Esophagus mucosa (tissue), 1 donor: ENCODE measurements at regions not wholly inside any gene's neighbourhood (a gene's known extent, or its start where the extent isn't known, plus 50 kb on each side); places are given as distances from the start of the nearest gene placed in this dataset.

Source experiments
- ATAC-seq: fragments of 200-7000 bp; cut with Tn5 transposase; one replicate; pipeline ENCODE4 v1.9.1; 2020
- donor health status: DM: yes; HTN: yes; CAD: no.

DNA sequence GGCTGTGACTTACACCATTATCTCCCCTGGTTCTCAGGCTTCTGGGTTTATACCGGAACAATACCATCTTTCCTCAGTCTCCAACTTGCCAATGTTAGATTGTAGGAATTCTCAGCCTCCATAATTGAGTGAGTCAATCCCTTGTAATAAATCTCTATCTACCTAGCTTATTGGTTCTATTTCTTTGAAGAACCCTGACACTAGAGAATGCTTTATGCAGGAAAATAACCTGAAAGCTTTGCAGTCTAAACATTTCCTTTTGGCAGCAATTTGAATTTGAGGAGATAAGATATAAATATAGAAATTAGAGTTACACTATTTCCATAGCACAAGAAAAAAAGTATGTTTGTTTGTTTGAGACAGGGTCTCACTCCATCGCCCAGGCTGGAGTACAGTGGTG is 278.1 kb upstream of the CDH18 start:
- ATAC-seq, result no peak

DNA sequence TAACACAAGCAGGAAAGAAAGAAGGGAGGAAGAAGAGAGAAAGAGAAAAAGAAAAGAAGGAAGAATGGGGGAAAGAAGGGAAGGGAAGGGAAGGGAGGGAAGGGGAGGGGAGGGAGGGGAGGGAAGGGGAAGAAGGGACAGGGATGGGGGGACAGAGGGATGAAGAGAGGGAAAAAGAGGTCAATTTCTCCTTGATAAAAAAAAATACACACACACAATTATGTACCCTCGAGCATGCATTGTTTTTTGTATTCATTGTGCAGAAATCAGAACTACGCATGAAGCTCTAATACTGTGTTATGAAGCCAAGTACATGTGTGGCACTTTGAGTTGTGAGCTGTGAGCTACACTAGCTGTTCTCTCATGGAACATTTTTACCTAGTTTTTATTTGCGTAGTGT is 274.9 kb upstream of the CDH18 start:
- no peak for ATAC-seq

DNA sequence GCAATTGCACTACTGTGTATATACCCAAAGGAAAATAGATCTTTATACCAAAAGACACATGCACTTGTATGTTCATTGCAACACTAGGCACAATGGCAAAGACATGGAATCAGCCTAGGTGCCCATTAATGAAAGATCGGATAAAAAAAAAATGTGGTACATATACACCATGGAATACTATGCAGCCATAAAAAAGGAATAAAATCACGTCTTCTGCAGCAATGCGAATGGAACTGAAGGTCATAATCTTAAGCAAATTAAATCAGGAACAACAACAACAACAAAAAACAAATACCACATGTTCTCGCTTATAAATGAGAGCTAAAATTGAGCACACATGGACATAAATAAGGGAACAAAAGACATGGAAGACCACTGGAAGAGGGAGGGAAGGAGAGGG is 266.7 kb upstream of the CDH18 start:
- ATAC-seq, result no peak

DNA sequence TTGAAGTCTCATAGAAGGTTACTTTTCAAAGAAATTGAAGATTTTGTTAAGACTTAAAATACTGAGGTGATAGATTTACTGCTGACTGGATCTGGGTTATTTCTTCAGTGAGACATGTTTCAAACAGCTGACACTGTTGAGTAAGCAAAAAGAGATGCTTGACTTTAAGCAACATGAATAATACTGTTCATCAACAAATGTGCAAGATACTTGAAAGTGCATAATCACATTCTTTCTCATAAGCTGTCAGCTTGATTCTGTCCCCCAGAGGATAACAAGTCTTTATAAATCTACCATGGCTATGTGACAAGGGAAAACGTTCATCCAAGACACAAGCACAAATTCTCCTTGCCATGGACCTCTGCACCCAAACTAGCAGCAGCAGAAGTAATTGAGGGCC is 260.1 kb upstream of the CDH18 start:
- no peak for ATAC-seq

DNA sequence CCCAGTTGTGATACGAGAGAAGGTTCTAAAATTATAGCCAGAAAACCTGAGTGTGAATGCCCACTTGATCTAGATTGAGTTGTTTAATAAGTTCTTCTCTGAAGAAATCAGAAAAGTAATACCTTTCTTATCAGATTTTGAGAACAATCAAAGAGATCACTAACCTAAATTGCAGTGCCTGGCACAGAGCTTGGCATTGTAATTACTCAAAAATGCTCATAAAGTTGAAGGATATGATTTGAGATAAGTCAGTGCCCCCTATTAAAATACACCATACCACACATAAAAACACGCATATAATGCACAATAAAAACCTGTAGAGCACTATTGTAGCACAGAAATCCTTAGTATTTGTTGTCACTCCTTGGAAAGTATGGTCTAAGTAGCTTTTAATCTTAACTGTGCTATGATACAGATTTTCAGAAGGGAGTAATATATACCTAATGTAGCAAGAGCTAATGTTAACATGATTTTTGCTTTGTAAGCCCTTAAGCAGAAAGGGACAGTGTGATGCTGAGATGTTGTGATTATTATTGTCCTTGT is 257.5 kb upstream of the CDH18 start:
- no peak for ATAC-seq

DNA sequence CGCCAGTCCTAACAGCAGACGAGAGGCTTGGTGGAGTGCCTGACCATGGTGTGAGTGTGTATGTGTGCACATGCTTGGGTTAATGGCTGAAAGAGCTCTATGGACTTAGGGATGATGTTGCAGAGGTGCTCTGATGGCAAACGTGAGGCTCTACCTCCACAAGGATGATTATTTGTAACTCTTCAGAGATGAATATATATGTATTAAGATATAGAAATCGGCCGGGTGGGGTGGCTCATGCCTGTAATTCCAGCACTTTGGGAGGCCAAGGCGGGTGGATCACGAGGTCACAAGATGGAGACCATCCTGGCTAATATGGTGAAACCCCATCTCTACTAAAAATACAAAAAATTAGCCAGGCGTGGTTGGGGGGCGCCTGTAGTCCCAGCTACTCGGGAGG is 253.4 kb upstream of the CDH18 start:
- ATAC-seq, result no peak

DNA sequence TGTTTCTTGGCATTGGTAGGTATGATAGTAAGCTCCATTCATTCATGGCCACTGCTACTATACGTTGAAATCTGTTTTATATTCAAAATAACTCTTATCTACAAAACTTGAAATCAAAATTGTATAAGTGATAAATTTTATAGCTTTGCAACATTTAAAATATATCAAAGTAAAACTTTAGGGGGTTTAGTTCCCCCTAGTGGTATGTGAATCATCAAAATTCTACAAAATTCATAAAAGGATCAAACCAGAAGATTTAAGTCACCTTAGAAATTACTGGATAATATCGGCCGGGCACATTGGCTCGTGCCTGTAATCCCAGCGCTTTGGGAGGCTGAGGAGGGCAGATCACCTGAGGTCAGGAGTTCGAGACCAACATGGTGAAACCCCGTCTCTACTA is 243.0 kb upstream of the CDH18 start:
- ATAC-seq, result no peak

DNA sequence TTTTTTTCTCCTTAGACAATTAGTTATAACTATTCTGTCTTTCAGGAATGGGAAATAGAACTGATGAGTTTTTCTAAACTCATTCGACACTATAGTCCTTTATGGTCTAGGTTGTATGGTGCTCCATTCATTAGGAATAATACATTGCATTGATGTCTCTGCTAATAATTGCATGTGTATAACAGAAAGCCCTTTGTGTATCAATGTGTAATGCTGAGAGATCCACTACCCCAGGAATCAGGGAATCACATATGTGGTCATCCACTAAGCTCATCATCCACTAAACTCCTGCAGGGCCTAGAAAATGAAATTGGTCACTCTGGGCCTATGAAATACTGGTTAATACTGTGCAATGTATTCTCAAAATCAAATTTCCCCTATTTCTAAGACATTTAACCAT is 242.0 kb upstream of the CDH18 start:
- no peak for ATAC-seq

DNA sequence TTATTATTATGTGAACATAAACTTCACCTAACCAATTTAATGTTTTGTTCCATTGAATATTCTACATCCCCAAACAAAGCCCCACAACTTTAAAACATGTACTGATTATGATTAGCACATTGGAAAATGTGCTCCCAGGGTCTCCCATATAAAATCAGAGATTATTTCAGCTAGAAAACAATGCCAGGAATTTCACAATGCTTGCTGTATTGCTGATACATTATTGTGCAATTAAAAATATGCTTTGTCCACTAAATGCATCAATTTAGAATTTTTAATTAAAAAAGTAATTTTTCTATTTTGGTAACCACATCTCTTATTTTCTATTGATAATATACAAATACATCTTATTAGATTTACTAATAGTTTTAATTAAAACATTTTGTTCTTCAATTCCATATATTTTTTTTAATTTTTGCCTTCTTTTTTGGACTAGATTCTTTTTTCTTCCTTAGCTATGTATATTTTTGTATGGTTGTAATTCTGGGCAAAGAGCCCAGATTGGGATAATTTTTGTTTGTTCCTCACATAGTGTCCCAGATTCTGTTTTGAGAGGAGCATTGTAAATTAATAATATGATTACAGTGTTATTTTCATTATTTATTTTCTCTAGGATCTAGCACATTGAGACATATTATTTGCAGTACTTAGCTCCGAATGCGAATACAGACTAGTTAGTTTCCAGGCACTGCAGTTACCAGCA is 241.5 kb upstream of the CDH18 start:
- no peak for ATAC-seq

DNA sequence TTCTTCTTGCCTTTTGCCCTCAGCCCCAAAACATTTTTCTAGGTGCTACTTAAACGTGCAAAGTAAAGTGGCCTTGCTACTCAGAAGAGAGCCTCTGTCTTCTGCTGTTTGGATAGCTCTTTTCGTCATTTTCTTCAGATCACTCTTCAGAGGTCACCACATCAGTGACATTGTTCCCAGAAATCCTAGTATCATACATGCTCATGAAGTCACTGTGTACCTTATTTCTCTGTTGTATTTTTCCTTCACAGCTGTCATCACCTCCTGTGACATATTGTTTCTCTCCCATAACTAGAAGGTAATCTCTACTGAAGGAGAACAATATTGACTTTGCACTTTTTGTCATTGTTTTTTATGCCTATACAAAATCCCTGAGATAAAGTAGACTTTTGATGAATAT is 237.0 kb upstream of the CDH18 start:
- no peak for ATAC-seq

DNA sequence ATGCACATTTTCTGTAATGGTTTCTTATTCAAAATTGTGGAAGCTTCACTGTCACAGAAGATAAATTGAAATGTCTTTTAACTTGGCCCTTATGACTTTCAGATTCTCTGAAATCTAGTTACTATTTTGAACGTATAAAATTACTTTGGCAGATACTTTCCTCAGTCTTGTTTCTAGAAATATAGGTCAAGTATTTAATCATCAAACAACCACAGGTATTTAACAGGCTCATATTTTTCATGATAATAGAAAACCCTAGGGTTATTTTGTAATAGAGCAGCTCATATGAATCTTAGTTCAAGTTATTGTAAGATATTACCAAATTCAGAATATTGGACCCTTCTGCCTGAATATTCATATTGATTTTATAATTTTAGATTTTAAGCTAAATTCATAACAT is 236.0 kb upstream of the CDH18 start:
- ATAC-seq, result no peak

DNA sequence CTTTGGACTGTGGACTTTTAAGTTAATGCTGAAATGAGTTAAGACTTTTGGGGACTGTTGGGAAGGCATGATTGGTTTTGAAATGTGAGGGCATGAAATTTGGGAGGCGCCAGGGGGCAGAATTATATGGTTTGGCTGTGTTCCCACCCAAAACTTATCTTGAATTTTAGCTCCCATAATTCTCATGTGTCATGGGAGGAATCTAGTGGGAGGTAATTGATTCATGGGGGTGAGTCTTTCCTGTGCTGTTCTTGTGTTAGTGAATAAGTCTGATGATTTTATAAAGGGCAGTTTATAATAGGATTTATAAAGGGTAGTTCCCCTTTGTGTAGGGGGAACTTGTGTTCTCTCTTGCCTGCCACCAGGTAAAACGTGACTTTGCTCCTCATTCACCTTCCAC is 235.5 kb upstream of the CDH18 start:
- ATAC-seq, result no peak

DNA sequence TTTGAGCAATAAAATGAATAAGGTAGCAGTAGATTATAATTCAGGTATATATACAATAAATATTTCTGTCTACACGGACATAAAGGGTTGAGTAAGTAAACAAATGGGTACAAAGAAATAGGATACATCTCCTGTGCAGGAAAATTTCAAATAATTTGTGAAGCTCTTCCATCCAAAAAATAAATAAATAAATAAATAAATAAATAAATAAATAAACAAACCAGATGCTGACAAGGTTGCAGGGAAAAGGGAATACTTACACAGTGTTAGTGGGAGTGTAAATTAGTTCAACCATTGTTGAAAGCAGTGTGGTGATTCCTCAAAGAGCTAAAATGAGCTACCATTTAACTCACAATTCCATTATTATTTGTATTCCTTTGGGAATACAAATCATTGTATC is 227.3 kb upstream of the CDH18 start:
- ATAC-seq, result no peak

DNA sequence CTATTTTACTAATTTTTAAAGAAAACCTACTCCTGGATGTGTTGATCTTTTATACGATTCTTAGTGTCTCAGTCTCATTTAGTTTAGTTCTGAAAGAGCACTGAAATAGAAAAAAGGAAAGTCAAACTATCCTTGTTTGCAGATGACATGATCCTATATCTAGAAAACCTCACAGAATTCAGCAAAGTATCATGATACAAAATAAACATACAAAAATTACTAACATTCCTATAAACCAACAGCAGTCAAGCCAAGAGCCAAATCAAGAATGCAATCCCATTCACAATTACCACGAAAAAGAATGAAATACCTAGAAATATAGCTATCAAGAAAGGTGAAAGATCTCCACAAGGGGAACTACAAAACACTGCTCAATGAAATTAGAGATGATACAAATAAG is 225.8 kb upstream of the CDH18 start:
- no peak for ATAC-seq

DNA sequence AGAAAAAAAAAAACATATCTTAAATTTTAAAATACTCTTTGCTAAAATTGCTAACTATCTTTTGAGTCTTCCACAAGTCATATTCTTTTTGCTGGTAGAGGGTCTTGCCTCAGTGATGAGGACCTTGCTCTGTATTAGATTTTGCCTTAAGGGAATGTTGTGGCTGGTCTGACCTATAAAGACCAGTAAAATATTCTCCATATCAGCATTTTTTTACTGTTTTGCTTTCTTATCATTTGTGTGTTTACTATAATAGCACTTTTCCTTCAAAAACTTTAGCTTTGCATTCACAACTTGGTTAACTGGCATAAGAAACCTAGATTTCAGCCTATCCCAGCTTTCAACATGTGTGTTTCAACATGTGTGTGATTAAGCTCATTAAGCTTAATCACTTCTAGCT is 224.7 kb upstream of the CDH18 start:
- no peak for ATAC-seq

DNA sequence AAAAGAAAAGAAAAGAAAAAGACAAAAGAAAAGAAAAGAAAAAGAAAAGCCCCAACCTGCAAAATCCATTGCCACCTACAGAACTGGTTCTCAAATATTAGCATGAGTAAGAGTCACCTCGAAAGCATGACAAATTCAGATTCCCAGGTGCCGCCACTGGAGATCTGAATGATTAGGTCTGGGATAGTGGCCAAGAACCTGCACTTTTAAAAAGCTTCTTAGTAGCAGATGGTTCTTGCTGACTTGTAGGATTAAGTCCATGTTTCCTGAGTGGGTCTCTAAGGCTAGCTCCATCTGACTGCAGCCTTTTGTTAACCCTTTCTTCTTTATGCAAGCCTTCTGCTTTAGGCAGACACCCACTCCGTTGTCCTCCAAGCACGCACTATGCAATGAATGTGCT is 178.5 kb upstream of the CDH18 start:
- ATAC-seq, result no peak

DNA sequence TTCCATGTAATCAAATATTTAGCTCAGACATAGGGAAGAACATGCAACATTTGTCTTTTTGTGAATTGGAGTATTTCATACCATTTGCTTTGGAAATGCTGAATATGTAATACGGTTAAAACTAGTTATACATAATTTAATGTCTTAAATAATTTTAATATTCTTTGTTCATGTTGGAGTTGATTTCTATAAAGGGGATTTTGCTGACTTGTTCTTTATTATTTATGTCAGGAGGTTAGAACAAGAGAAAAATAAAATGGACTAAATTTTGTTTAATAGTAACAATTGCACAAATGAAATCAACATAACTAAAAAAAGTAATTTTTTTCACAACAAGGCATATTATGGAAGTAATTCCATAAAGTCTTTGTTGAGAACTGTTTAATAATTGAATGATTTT is 170.0 kb upstream of the CDH18 start:
- ATAC-seq, result no peak

DNA sequence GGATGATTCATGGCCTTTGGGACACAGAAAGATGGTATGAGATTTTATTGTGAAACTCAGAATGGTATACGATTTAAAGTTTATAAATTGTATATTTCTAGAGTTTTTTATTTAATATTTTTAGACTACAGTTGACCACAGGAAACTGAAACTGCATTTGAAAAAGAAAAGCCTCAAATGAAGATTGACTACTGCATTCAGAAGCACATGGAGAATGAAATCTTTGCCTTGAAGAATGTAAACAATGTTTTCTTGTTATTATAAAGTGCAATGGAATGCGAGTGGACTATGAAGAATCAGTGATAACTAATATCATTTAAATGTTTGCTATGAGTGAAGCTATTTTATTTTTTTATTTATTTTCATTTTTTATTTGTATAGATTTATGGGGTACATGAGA is 169.1 kb upstream of the CDH18 start:
- ATAC-seq, result no peak

DNA sequence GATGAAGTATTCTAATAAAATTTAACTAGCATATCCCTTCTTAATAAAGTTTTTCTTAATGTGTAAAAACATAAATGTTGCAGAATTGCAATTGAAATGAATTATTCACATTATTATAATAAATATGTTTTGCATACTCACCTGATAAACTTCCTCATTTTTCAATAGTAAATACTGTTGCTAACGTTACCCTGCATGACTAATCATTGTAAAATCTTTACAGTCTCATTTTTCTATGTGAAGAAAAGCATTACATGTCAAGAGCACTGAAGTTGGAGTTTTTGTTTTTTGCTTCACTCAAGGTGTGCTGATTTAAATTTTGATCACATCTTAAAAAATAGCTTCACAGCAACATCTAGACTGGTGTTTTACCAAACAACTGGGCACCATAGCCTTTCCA is 157.2 kb upstream of the CDH18 start:
- ATAC-seq, result no peak

DNA sequence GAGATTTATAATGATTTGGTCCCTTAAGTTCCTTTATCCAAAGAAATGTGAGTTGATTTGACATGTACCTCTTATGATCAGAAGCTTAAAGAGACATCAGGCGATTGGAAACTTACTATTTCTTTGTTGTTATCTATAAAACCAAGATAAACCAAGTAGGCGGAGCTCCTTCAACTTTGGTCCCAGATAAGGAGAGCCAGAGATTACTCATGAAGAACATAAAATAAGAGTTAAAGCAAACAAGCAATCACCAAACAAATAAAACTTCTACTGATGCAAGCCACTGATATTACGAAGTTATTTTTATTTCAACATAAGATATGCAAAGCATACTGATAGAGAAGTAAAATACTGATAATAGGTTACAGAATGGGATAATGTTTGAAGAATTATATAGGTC is 141.5 kb upstream of the CDH18 start:
- ATAC-seq, result no peak

DNA sequence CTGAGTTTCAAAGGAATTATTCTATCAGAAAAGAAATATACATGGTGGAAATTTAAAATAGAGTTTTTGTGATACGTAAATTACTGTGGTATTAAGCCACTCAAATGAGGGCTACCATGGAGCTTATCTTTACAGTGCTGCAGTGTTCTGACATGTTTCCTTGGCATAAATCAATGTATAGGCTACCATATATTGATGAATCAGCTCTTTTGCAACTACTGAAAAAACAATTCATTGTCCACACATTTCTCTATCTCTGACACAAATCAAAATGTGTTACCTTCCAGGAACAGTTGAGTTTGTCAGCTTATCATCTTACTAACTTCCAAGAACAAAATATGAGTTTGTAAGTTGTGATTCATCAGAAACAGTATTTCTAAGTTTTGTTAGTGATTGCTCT is 140.3 kb upstream of the CDH18 start:
- no peak for ATAC-seq

DNA sequence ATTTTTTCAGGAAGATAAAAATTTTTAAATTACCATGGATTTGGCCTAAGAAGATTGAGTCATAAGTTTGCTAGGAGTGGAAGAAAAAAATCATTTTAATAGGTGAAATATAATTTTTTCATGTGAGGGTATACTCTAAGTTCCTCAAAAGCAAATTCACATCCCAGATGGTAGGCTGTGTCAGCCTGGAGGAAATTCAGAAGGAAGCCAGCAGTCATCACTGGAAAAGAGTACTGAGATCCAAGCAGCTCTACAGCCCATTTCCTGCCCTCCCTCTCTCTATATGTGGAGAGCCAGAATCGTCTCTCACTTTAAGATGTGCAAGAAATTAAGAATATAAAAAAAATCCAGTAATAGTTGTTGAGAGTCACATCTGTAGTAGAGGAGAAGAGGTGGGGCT is 126.5 kb upstream of the CDH18 start:
- no peak for ATAC-seq

DNA sequence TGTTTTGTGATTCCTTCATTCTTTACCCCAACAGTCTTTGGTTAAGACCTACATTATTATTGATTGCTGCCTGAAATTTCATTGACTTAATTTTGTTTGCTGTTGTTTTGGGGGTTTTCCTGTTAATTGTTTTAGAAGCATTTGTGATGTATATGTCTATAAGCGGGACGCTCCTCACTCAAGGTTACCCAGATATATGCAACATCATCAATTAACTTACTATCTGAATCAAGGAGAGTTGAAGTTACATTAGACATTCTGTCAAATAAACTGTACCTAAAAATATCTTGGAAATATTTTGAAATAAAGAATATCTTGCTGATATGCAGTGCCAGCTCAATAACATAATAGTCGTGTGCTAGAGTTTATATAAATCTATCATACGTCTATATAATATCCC is 125.9 kb upstream of the CDH18 start:
- no peak for ATAC-seq

DNA sequence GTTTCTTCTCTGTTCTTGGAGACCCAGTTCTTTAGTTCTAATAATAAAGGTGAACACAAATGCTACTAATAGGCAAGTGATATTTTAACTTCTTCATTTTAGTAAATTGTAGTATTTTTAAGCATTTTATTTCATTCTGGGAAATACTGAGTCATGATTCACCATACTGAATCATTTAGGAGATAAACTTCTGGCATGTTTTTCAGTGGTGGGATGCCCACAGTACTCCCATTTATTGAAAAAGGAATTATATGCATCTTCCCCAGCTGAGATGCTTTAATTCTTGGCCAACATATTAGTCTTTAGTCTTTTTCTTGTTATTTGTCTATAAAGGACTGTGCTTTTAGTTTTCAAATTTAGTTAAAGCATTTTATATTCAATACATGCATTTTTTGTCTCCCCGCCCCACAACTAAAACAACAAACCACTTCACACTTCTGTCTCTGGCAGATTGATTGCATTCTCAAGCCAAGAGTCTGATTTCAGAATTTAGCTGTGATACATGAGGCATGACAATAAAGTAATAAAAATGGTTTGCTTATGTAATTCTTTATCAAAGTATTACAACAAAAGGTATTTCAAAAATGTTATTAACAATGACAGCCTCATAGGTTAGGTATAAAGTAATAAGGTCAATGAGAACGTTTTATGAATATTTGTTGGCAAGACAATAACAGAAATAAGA is 125.2 kb upstream of the CDH18 start:
- ATAC-seq, result no peak

DNA sequence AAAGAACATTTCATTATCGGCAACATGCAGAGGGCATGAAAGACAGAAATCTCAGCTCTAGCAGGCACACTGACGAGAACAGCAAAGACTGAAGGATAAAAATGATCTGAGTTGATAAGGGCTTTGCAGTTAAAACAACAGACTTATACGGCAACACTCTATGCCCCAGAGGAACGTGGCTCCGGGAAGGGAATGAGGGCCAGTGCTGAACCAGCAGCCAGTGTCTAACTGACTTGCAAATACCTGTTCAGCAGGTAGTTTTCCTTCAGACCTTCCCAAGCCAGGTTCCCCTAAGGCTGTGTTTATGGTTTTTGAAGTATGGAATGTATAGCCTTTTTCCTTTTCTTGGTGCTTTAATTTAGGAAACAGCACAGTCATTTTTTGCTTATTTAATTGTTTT is 121.3 kb upstream of the CDH18 start:
- no peak for ATAC-seq
